Kidney epithelial cell (primary cell): ENCODE measurements at regions not wholly inside any gene's neighbourhood (a gene's known extent, or its start where the extent isn't known, plus 50 kb on each side); places are given as distances from the start of the nearest gene placed in this dataset.

Source experiments
- DNase-seq: peaks from one replicate; pipeline ENCODE4 v3.0.0-alpha.2; 2010; ENCODE audit warnings: low read depth
- H3K27me3 ChIP-seq: 2 replicates; pipeline ENCODE4 v1.6.0; 2011; ENCODE audit warnings: low read length; ENCODE audit not compliant: control insufficient read depth, insufficient read depth
- H3K36me3 ChIP-seq: 2 replicates; pipeline ENCODE4 v1.5.1; 2011; ENCODE audit warnings: low read length; ENCODE audit not compliant: control insufficient read depth, insufficient read depth
- H3K4me3 ChIP-seq: 2 replicates; pipeline ENCODE4 v1.5.1; 2011; ENCODE audit warnings: low read depth, mild to moderate bottlenecking, control low read depth, low read length
- TF ChIP-seq, protein P1 (sequence below): IDR thresholded peaks from 2 replicates; pipeline ENCODE4 v1.5.1; 2011; ENCODE audit warnings: mild to moderate bottlenecking, moderate library complexity, low read length, control low read depth, inconsistent platforms; ENCODE audit not compliant: insufficient read depth, poor library complexity, severe bottlenecking

DNA sequence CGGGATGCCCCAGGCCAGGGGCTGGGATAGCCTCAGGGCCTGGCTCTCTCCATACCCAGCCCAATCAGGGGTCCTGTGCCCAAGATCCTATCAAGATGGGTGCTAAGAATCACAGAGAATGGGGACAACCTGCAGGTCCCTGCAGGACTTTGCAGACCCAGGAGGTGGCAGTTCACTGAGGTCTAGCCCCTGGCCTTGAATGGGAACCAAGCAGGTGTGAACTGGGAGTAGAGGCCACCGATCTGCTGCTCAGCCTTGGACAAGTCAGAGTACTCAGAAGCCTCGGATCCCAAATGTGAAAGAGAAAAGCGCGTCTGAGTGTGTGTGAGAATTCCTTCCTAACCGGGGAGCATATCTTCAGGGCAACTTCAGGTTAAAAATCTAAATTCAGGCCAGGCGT is 76.2 kb downstream of the ARL6IP4 start:
- Histone ChIP-seq H3K36me3 (no peaks in the 10 kb centered on the region), H3K27me3 (no peaks in the 10 kb centered on the region), H3K4me3 (no peak overlapping the region)
- TF ChIP-seq, protein P1, sequence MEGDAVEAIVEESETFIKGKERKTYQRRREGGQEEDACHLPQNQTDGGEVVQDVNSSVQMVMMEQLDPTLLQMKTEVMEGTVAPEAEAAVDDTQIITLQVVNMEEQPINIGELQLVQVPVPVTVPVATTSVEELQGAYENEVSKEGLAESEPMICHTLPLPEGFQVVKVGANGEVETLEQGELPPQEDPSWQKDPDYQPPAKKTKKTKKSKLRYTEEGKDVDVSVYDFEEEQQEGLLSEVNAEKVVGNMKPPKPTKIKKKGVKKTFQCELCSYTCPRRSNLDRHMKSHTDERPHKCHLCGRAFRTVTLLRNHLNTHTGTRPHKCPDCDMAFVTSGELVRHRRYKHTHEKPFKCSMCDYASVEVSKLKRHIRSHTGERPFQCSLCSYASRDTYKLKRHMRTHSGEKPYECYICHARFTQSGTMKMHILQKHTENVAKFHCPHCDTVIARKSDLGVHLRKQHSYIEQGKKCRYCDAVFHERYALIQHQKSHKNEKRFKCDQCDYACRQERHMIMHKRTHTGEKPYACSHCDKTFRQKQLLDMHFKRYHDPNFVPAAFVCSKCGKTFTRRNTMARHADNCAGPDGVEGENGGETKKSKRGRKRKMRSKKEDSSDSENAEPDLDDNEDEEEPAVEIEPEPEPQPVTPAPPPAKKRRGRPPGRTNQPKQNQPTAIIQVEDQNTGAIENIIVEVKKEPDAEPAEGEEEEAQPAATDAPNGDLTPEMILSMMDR = no peak
- no peak for DNase-seq

DNA sequence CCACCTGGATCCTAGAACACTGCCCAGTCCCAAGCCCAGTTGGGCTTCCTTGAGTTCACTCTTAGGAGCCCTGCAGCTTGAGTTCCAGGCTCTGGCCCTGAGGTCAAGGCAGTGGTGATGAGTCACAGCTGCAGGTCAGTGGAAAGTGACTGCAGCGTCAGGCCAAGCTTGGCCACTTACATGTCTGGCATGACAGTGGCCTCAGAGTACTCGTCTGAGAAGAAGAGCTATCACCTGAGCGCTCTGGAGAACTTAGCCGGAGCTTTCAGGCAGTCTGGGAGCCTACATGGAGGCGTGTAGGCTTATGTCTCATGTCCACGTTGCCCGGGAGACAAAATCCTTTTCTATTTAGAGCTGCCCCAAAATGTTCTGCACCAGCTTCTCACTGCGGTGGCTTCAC is 75.6 kb downstream of the ARL6IP4 start:
- H3K27me3 ChIP-seq = no peaks in the 10 kb centered on the region
- H3K36me3 ChIP-seq = no peaks in the 10 kb centered on the region
- DNase-seq = no peak
- no peak overlapping the region for H3K4me3 ChIP-seq
- TF ChIP-seq, protein P1 = no peak

DNA sequence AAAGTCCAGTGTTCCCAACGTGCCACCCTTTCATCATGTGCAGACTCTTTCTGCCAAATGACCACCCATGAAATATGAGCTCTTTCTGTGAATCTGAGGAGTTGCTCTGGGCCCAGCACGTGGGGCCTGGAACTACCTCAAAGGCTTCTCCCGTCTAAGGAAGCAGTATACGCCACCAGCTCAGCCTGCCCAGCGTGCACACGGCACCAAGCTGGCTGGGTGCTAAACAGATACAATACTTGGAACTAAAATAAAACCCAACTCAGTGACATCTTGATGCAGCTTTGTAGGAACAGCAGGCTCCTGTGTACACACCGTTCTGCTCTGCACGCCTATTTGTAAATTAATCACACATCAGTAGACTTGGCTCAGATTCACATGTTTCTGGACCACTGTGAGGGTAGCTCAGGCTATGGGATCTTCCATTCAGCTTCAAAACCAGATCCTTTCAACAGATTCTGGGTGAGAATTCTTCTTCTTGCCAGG is 74.8 kb downstream of the ARL6IP4 start:
- DNase-seq = no peak
- Histone ChIP-seq H3K36me3 (no peaks in the 10 kb centered on the region), H3K4me3 (no peak overlapping the region), H3K27me3 (no peaks in the 10 kb centered on the region)
- TF ChIP-seq, protein P1 = no peak

DNA sequence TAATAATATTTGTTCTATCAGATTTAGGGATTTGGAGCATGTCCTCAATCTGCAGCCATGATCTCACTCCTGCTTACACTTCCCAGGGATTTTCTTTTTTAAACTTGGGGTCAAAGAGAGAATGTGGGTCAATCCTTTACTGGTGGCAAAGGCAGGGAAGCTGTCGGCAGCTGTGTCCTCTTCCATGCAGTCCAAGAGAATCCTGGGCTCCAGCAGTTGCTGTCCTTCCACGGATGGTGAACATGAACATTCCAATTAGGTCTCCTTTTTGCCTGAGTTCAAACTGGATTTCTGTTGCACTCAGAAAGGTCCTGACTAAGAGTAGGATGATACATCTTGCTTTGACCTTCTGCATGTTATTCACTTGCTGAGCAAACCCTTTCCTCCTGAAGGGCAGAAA is 73.9 kb downstream of the ARL6IP4 start:
- Histone ChIP-seq H3K27me3 (no peaks in the 10 kb centered on the region), H3K4me3 (no peak overlapping the region), H3K36me3 (no peaks in the 10 kb centered on the region)
- no peak for DNase-seq
- TF ChIP-seq, protein P1 = no peak

DNA sequence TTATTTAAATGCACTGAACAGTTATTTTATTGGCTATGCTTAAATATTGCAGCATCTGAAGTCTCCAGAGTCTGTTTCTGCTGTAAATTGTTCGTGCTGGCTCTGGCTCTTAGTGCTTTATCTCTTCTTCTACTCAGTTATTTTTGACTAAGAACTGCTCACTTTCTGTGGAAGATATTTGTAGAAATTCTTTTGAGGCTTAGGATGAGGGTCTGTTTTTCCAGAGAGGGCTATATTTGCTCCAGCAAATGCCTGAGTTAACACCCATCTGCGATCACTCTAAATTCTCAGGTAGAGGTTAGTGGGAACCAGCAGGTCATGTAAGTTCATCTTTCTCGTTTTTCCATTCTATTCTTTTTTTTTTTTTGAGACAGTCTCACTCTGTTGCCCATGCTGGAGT is 71.1 kb downstream of the ARL6IP4 start:
- H3K4me3 ChIP-seq = no peak overlapping the region
- no peaks in the 10 kb centered on the region for H3K36me3 ChIP-seq
- no peaks in the 10 kb centered on the region for H3K27me3 ChIP-seq
- TF ChIP-seq, protein P1 = no peak
- DNase-seq = no peak

DNA sequence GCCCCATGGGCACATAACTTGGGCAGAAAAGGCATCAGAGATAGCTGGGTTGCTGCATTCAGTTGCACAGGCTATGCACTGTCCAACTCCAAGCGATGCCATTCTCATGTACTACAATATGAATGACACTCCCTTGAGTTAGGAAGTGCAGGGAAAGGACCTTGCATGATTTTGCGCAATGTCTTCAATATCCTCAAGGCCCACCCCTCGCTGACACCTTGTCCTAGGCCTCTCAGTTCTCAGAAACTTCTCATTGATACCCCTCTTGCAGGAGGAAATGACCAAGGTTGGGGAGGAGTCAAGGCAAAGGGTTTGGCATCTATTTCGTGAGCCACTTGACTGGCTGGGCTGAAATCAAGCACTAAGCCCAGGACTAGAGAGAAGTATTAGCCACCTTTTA is 70.4 kb downstream of the ARL6IP4 start:
- TF ChIP-seq, protein P1 = no peak
- H3K4me3 ChIP-seq = no peak overlapping the region
- no peak for DNase-seq
- H3K36me3 ChIP-seq = no peaks in the 10 kb centered on the region
- H3K27me3 ChIP-seq = no peaks in the 10 kb centered on the region
